ENCODE measurements at regions not wholly inside any gene's neighbourhood (a gene's known extent, or its start where the extent isn't known, plus 50 kb on each side); places are given as distances from the start of the nearest gene placed in this dataset.
"Not testable (repeated sequence)": the region's sequence is repeated elsewhere in the genome, so short reads cannot be mapped to it uniquely, and the experiment has no call there.

GRCh38 chr1:119214961-119215360 lies 74.5 kb upstream of the WARS2 start:
- H3K36me3 ChIP-seq (ENCODE audit: control insufficient read depth in 2 of 3, insufficient read depth in 3 of 3, low read length in 3 of 3); H3K4me3 ChIP-seq (ENCODE audit: low read length); H3K4me1 ChIP-seq (ENCODE audit: control insufficient read depth in 2 of 2, insufficient read depth in 2 of 2, low read length in 2 of 2); H3K4me1 Mint-ChIP-seq; H3K27ac Mint-ChIP-seq; CTCF ChIA-PET; DNase-seq; H3K27ac ChIP-seq (ENCODE audit: low read depth, low read length); POLR2A ChIA-PET; intact Hi-C loops (cut with micrococcal nuclease); ATAC-seq; H3K27me3 ChIP-seq (ENCODE audit: control insufficient read depth in 2 of 2, insufficient read depth in 2 of 2, low read length in 2 of 2); H3K9me3 ChIP-seq (ENCODE audit: control insufficient read depth in 2 of 3, low read length in 3 of 3); H3K27me3 Mint-ChIP-seq; H3K4me3 Mint-ChIP-seq: not testable (repeated sequence)
- H3K36me3 Mint-ChIP-seq = peaks cover 2 to 57% (median 31%) of the 10 kb centered on the region in 5 donors
- peaks cover 0 to 11% (median 0%) of the 10 kb centered on the region in 11 donors for H3K9me3 Mint-ChIP-seq

- Mint-ChIP-seq H3K4me1 (peaks cover 0 to 6% (median 0%) of the 10 kb centered on the region in 7 donors), H3K4me3 (no peak overlapping the region), H3K36me3 (peaks cover 2 to 51% (median 37%) of the 10 kb centered on the region in 5 donors), H3K27me3 (no peaks in the 10 kb centered on the region), H3K27ac (no peak overlapping the region), H3K9me3 (peaks cover 0 to 5% (median 0%) of the 10 kb centered on the region in 11 donors)
- Histone ChIP-seq H3K4me1 (ENCODE audit: control insufficient read depth in 2 of 2, insufficient read depth in 2 of 2, low read length in 2 of 2) (no peaks in the 10 kb centered on the region), H3K36me3 (ENCODE audit: control insufficient read depth in 2 of 3, insufficient read depth in 3 of 3, low read length in 3 of 3) (no peaks in the 10 kb centered on the region), H3K4me3 (ENCODE audit: low read length) (no peak overlapping the region), H3K27me3 (ENCODE audit: control insufficient read depth in 2 of 2, insufficient read depth in 2 of 2, low read length in 2 of 2) (no peaks in the 10 kb centered on the region), H3K9me3 (ENCODE audit: control insufficient read depth in 2 of 3, low read length in 3 of 3) (no peaks in the 10 kb centered on the region), H3K27ac (ENCODE audit: low read depth, low read length) (no peak overlapping the region)
- intact Hi-C loops (cut with micrococcal nuclease) = no loop called here
- ChIA-PET POLR2A (no interaction called here), CTCF (no interaction called here)
- ATAC-seq (no peak), DNase-seq (no peak)
Measured at GRCh38 chr1:119217309-119217828, 76.9 kb upstream of the WARS2 start.

GRCh38 chr1:119219711-119220110 lies 79.3 kb upstream of the WARS2 start:
- Mint-ChIP-seq H3K4me3 (no peak overlapping the region), H3K27me3 (no peaks in the 10 kb centered on the region), H3K27ac (no peak overlapping the region), H3K36me3 (peaks cover 2 to 54% (median 43%) of the 10 kb centered on the region in 5 donors), H3K9me3 (peaks cover 0 to 3% (median 0%) of the 10 kb centered on the region in 11 donors), H3K4me1 (peaks cover 0 to 6% (median 0%) of the 10 kb centered on the region in 7 donors)
- POLR2A ChIA-PET = no interaction called here
- Histone ChIP-seq H3K36me3 (ENCODE audit: control insufficient read depth in 2 of 3, insufficient read depth in 3 of 3, low read length in 3 of 3) (no peaks in the 10 kb centered on the region), H3K27me3 (ENCODE audit: control insufficient read depth in 2 of 2, insufficient read depth in 2 of 2, low read length in 2 of 2) (no peaks in the 10 kb centered on the region), H3K27ac (ENCODE audit: low read depth, low read length) (no peak overlapping the region), H3K4me3 (ENCODE audit: low read length) (no peak overlapping the region), H3K9me3 (ENCODE audit: control insufficient read depth in 2 of 3, low read length in 3 of 3) (no peaks in the 10 kb centered on the region), H3K4me1 (ENCODE audit: control insufficient read depth in 2 of 2, insufficient read depth in 2 of 2, low read length in 2 of 2) (no peaks in the 10 kb centered on the region)
- CTCF ChIA-PET = no interaction called here
- no peak for ATAC-seq
- intact Hi-C loops (cut with micrococcal nuclease) = no loop called here
- no peak for DNase-seq

GRCh38 chr1:119220991-119221390 lies 80.5 kb upstream of the WARS2 start:
- ChIA-PET CTCF (no interaction called here), POLR2A (no interaction called here)
- intact Hi-C loops (cut with micrococcal nuclease) = no loop called here
- ATAC-seq (no peak), DNase-seq (no peak)
- no peaks in the 10 kb centered on the region for H3K36me3 ChIP-seq (ENCODE audit: control insufficient read depth in 2 of 3, insufficient read depth in 3 of 3, low read length in 3 of 3)
- H3K9me3 ChIP-seq (ENCODE audit: control insufficient read depth in 2 of 3, low read length in 3 of 3) = no peaks in the 10 kb centered on the region
- Mint-ChIP-seq H3K36me3 (peaks cover 2 to 54% (median 43%) of the 10 kb centered on the region in 5 donors), H3K9me3 (peaks cover 0 to 3% (median 0%) of the 10 kb centered on the region in 11 donors), H3K27ac (no peak overlapping the region), H3K4me3 (no peak overlapping the region), H3K27me3 (no peaks in the 10 kb centered on the region), H3K4me1 (peaks cover 0 to 6% (median 0%) of the 10 kb centered on the region in 7 donors)
- no peak overlapping the region for H3K27ac ChIP-seq (ENCODE audit: low read depth, low read length)
- no peaks in the 10 kb centered on the region for H3K4me1 ChIP-seq (ENCODE audit: control insufficient read depth in 2 of 2, insufficient read depth in 2 of 2, low read length in 2 of 2)
- no peak overlapping the region for H3K4me3 ChIP-seq (ENCODE audit: low read length)
- no peaks in the 10 kb centered on the region for H3K27me3 ChIP-seq (ENCODE audit: control insufficient read depth in 2 of 2, insufficient read depth in 2 of 2, low read length in 2 of 2)

- Mint-ChIP-seq H3K27ac (no peak overlapping the region), H3K9me3 (peaks cover 0 to 3% (median 0%) of the 10 kb centered on the region in 11 donors), H3K27me3 (no peaks in the 10 kb centered on the region), H3K36me3 (peaks cover 2 to 44% (median 38%) of the 10 kb centered on the region in 5 donors), H3K4me1 (peaks cover 0 to 6% (median 0%) of the 10 kb centered on the region in 7 donors), H3K4me3 (no peak overlapping the region)
- H3K9me3 ChIP-seq (ENCODE audit: control insufficient read depth in 2 of 3, low read length in 3 of 3) = no peaks in the 10 kb centered on the region
- intact Hi-C loops (cut with micrococcal nuclease) = no loop called here
- H3K4me3 ChIP-seq (ENCODE audit: low read length) = no peak overlapping the region
- no peaks in the 10 kb centered on the region for H3K27me3 ChIP-seq (ENCODE audit: control insufficient read depth in 2 of 2, insufficient read depth in 2 of 2, low read length in 2 of 2)
- H3K27ac ChIP-seq (ENCODE audit: low read depth, low read length) = no peak overlapping the region
- H3K36me3 ChIP-seq (ENCODE audit: control insufficient read depth in 2 of 3, insufficient read depth in 3 of 3, low read length in 3 of 3) = no peaks in the 10 kb centered on the region
- no peak for ATAC-seq
- ChIA-PET CTCF (no interaction called here), POLR2A (no interaction called here)
- no peaks in the 10 kb centered on the region for H3K4me1 ChIP-seq (ENCODE audit: control insufficient read depth in 2 of 2, insufficient read depth in 2 of 2, low read length in 2 of 2)
- no peak for DNase-seq
Measured at GRCh38 chr1:119222271-119222670, 81.8 kb upstream of the WARS2 start.

- ATAC-seq (no peak), DNase-seq (no peak)
- H3K36me3 Mint-ChIP-seq = peaks cover 0 to 26% (median 17%) of the 10 kb centered on the region in 5 donors
- no peak overlapping the region for H3K27ac Mint-ChIP-seq
- H3K9me3 Mint-ChIP-seq = no peaks in the 10 kb centered on the region
- Histone ChIP-seq H3K4me3 (ENCODE audit: low read length) (no peak overlapping the region), H3K27me3 (ENCODE audit: control insufficient read depth in 2 of 2, insufficient read depth in 2 of 2, low read length in 2 of 2) (no peaks in the 10 kb centered on the region), H3K36me3 (ENCODE audit: control insufficient read depth in 2 of 3, insufficient read depth in 3 of 3, low read length in 3 of 3) (no peaks in the 10 kb centered on the region), H3K9me3 (ENCODE audit: control insufficient read depth in 2 of 3, low read length in 3 of 3) (no peaks in the 10 kb centered on the region), H3K4me1 (ENCODE audit: control insufficient read depth in 2 of 2, insufficient read depth in 2 of 2, low read length in 2 of 2) (no peaks in the 10 kb centered on the region), H3K27ac (ENCODE audit: low read depth, low read length) (no peak overlapping the region)
- H3K4me3 Mint-ChIP-seq = no peak overlapping the region
- H3K27me3 Mint-ChIP-seq = no peaks in the 10 kb centered on the region
- POLR2A ChIA-PET = no interaction called here
- CTCF ChIA-PET = no interaction called here
- intact Hi-C loops (cut with micrococcal nuclease) = no loop called here
- H3K4me1 Mint-ChIP-seq = no peaks in the 10 kb centered on the region
Measured at GRCh38 chr1:119225265-119225664, 84.8 kb upstream of the WARS2 start.

- DNase-seq = no peak
- peaks cover 0 to 22% (median 14%) of the 10 kb centered on the region in 5 donors for H3K36me3 Mint-ChIP-seq
- ATAC-seq = no peak
- Histone ChIP-seq H3K27me3 (ENCODE audit: control insufficient read depth in 2 of 2, insufficient read depth in 2 of 2, low read length in 2 of 2) (no peaks in the 10 kb centered on the region), H3K4me1 (ENCODE audit: control insufficient read depth in 2 of 2, insufficient read depth in 2 of 2, low read length in 2 of 2) (no peaks in the 10 kb centered on the region), H3K9me3 (ENCODE audit: control insufficient read depth in 2 of 3, low read length in 3 of 3) (no peaks in the 10 kb centered on the region), H3K36me3 (ENCODE audit: control insufficient read depth in 2 of 3, insufficient read depth in 3 of 3, low read length in 3 of 3) (no peaks in the 10 kb centered on the region), H3K27ac (ENCODE audit: low read depth, low read length) (no peak overlapping the region), H3K4me3 (ENCODE audit: low read length) (no peak overlapping the region)
- H3K9me3 Mint-ChIP-seq = no peaks in the 10 kb centered on the region
- H3K4me1 Mint-ChIP-seq = no peaks in the 10 kb centered on the region
- intact Hi-C loops (cut with micrococcal nuclease) = no loop called here
- H3K27me3 Mint-ChIP-seq = no peaks in the 10 kb centered on the region
- ChIA-PET POLR2A (no interaction called here), CTCF (no interaction called here)
- no peak overlapping the region for H3K4me3 Mint-ChIP-seq
- no peak overlapping the region for H3K27ac Mint-ChIP-seq
Measured at GRCh38 chr1:119225831-119226230, 85.4 kb upstream of the WARS2 start.

All from naive thymus-derived CD4-positive, alpha-beta T cell (primary cell).